H9 (cell line): ENCODE measurements at regions not wholly inside any gene's neighbourhood (a gene's known extent, or its start where the extent isn't known, plus 50 kb on each side); places are given as distances from the start of the nearest gene placed in this dataset.

Source experiments
- DNase-seq: peaks from one replicate; pipeline ENCODE4 v3.0.0-alpha.2; 2017
- H2AFZ ChIP-seq: one replicate; pipeline ENCODE4 v1.6.1; 2013; ENCODE audit warnings: mild to moderate bottlenecking, low read length, control low read depth, moderate library complexity
- H2AK5ac ChIP-seq: 2 replicates; pipeline ENCODE4 v1.6.1; 2013; ENCODE audit warnings: low read length, control low read depth, mixed read lengths; ENCODE audit not compliant: insufficient read length
- H2BK120ac ChIP-seq: one replicate; pipeline ENCODE4 v1.6.1; 2013; ENCODE audit warnings: low read depth, mild to moderate bottlenecking, low read length, control low read depth, inconsistent platforms; ENCODE audit not compliant: poor library complexity, severe bottlenecking
- H2BK12ac ChIP-seq: 2 replicates; pipeline ENCODE4 v1.6.1; 2013; ENCODE audit warnings: low read length, control low read depth, mixed read lengths, low read depth; ENCODE audit not compliant: insufficient read length
- H2BK15ac ChIP-seq: 2 replicates; pipeline ENCODE4 v1.6.1; 2013; ENCODE audit warnings: low read depth, low read length, control low read depth
- H2BK20ac ChIP-seq: one replicate; pipeline ENCODE4 v1.6.1; 2013; ENCODE audit warnings: low read depth, mild to moderate bottlenecking, low read length, control low read depth, inconsistent platforms; ENCODE audit not compliant: poor library complexity, severe bottlenecking
- H2BK5ac ChIP-seq: 2 replicates; pipeline ENCODE4 v1.6.1; 2013; ENCODE audit warnings: low read length, control low read depth, mixed read lengths; ENCODE audit not compliant: insufficient read length
- H3K14ac ChIP-seq: 2 replicates; pipeline ENCODE4 v1.6.1; 2013; ENCODE audit warnings: low read length, control low read depth; ENCODE audit not compliant: insufficient read depth
- H3K18ac ChIP-seq: 2 replicates; pipeline ENCODE4 v1.6.1; 2013; ENCODE audit warnings: low read depth, mild to moderate bottlenecking, mixed read lengths, low read length, control low read depth; ENCODE audit not compliant: insufficient read length
- H3K23ac ChIP-seq: 2 replicates; pipeline ENCODE4 v1.6.1; 2013; ENCODE audit warnings: low read length, control low read depth, mixed read lengths, low read depth; ENCODE audit not compliant: insufficient read length
- H3K23me2 ChIP-seq: 2 replicates; pipeline ENCODE4 v1.6.1; 2013; ENCODE audit warnings: low read depth, mild to moderate bottlenecking, mixed read lengths, low read length, control low read depth; ENCODE audit not compliant: insufficient read length, poor library complexity, severe bottlenecking
- H3K27ac ChIP-seq: 2 replicates; pipeline ENCODE4 v1.5.1; 2013; ENCODE audit warnings: low read length, control low read depth, mixed read lengths, low read depth; ENCODE audit not compliant: insufficient read length
- H3K27me3 ChIP-seq: 2 replicates; pipeline ENCODE4 v1.6.1; 2013; ENCODE audit warnings: low read length, control low read depth, inconsistent platforms; ENCODE audit not compliant: insufficient read depth
- H3K4ac ChIP-seq: 2 replicates; pipeline ENCODE4 v1.6.1; 2013; ENCODE audit warnings: low read depth, mild to moderate bottlenecking, control low read depth, inconsistent platforms, low read length, moderate library complexity
- H3K4me1 ChIP-seq: 2 replicates; pipeline ENCODE4 v1.6.1; 2013; ENCODE audit warnings: low read length, control low read depth, inconsistent platforms; ENCODE audit not compliant: insufficient read depth
- H3K4me2 ChIP-seq: 2 replicates; pipeline ENCODE4 v1.6.1; 2013; ENCODE audit warnings: low read length, control low read depth, mixed read lengths; ENCODE audit not compliant: insufficient read length, insufficient read depth
- H3K56ac ChIP-seq: 2 replicates; pipeline ENCODE4 v1.6.1; 2013; ENCODE audit warnings: low read depth, mild to moderate bottlenecking, mixed read lengths, low read length, control low read depth; ENCODE audit not compliant: insufficient read length
- H3K79me1 ChIP-seq: 2 replicates; pipeline ENCODE4 v1.6.1; 2013; ENCODE audit warnings: low read depth, mild to moderate bottlenecking, moderate library complexity, low read length, control low read depth, inconsistent platforms; ENCODE audit not compliant: insufficient read depth, poor library complexity, severe bottlenecking
- H3K79me2 ChIP-seq: 2 replicates; pipeline ENCODE4 v1.6.1; 2013; ENCODE audit warnings: low read length, control low read depth, inconsistent platforms; ENCODE audit not compliant: insufficient read depth
- H3K9ac ChIP-seq: 2 replicates; pipeline ENCODE4 v1.6.1; 2013; ENCODE audit warnings: low read length, control low read depth, mixed read lengths; ENCODE audit not compliant: insufficient read length; ENCODE audit errors: extremely low read depth
- H3K9me3 ChIP-seq: one replicate; pipeline ENCODE4 v1.6.1; 2013; ENCODE audit warnings: low read depth, low read length, inconsistent platforms; ENCODE audit not compliant: control insufficient read depth
- H3T11ph ChIP-seq: one replicate; pipeline ENCODE4 v1.6.1; 2013; ENCODE audit warnings: mild to moderate bottlenecking, low read length, control low read depth, inconsistent platforms
- H4K20me1 ChIP-seq: one replicate; pipeline ENCODE4 v1.6.1; 2013; ENCODE audit not compliant: control insufficient read depth, insufficient read length, insufficient read depth
- H4K5ac ChIP-seq: 2 replicates; pipeline ENCODE4 v1.6.1; 2013; ENCODE audit warnings: low read depth, mild to moderate bottlenecking, mixed read lengths, low read length, control low read depth; ENCODE audit not compliant: insufficient read length
- H4K8ac ChIP-seq: replicated peaks from 2 replicates; pipeline ENCODE4 v1.6.1; 2013; ENCODE audit warnings: low read length, control low read depth, mixed read lengths, low read depth; ENCODE audit not compliant: insufficient read length
- H4K91ac ChIP-seq: 2 replicates; pipeline ENCODE4 v1.6.1; 2013; ENCODE audit warnings: low read depth, mild to moderate bottlenecking, moderate library complexity, mixed read lengths, low read length, control low read depth; ENCODE audit not compliant: insufficient read length
- H3K27ac Mint-ChIP-seq, 3 experiments: 2 replicates in 2 of 3; 3 replicates in 1 of 3; pipeline ENCODE4 v1.8.0; 2020 to 2021; ENCODE audit warnings: mixed read lengths in 3 of 3, mild to moderate bottlenecking in 1 of 3, moderate library complexity in 1 of 3
- H3K27me3 Mint-ChIP-seq: 2 replicates; pipeline ENCODE4 v1.8.0; 2021; ENCODE audit warnings: low read depth, mild to moderate bottlenecking, moderate library complexity, mixed read lengths
- H3K36me3 Mint-ChIP-seq, 3 experiments: 2 replicates in 2 of 3; 3 replicates in 1 of 3; pipeline ENCODE4 v1.8.0; 2020 to 2021; ENCODE audit warnings: low read depth in 3 of 3, mixed read lengths in 3 of 3; ENCODE audit not compliant: insufficient read depth in 1 of 3
- H3K4me1 Mint-ChIP-seq, 2 experiments: 2 replicates each; pipeline ENCODE4 v1.8.0; 2020; ENCODE audit warnings: mixed read lengths in 2 of 2
- H3K4me3 Mint-ChIP-seq, 2 experiments: 2 replicates in 1 of 2; 3 replicates in 1 of 2; pipeline ENCODE4 v1.8.0; 2020 to 2021; ENCODE audit warnings: mild to moderate bottlenecking in 2 of 2, mixed read lengths in 2 of 2, moderate library complexity in 1 of 2
- H3K9me3 Mint-ChIP-seq, 2 experiments: 2 replicates in 1 of 2; 3 replicates in 1 of 2; pipeline ENCODE4 v1.8.0; 2020; ENCODE audit warnings: mild to moderate bottlenecking in 2 of 2, mixed read lengths in 2 of 2, moderate library complexity in 1 of 2
- CTCF ChIP-seq: fragments of 200-600 bp; sonication (generic); conservative IDR thresholded peaks from 3 replicates; pipeline ENCODE4 v1.8.0; 2021; ENCODE audit warnings: antibody characterized with exemption, mild to moderate bottlenecking
- WGBS: extraction: QIAGEN DNeasy Blood & Tissue Kit; methylation state at CpG from one replicate; pipeline ENCODE4 v1.1.7; 2013; ENCODE audit warnings: missing lambda C conversion rate, low lambda C conversion rate, mixed read lengths; ENCODE audit not compliant: insufficient read length; ENCODE audit errors: extremely low coverage; 5-methylcytosine and 5-hydroxymethylcytosine counted together

- Histone ChIP-seq H3K27ac (no peak overlapping the region), H3K14ac (no peak overlapping the region), H2AK5ac (no peak overlapping the region), H3K27me3 (no peaks in the 10 kb centered on the region), H4K8ac (no peak overlapping the region), H4K20me1 (no peaks in the 10 kb centered on the region), H2BK12ac (no peak overlapping the region), H4K5ac (no peak overlapping the region), H2BK5ac (no peak overlapping the region), H3K23me2 (no peaks in the 10 kb centered on the region), H3T11ph (no peak overlapping the region), H3K9me3 (no peaks in the 10 kb centered on the region), H3K79me1 (no peaks in the 10 kb centered on the region), H3K4me2 (no peak overlapping the region), H3K4me1 (no peaks in the 10 kb centered on the region), H4K91ac (no peak overlapping the region), H3K79me2 (no peaks in the 10 kb centered on the region), H3K18ac (no peak overlapping the region), H2AFZ (no peak overlapping the region), H2BK15ac (no peak overlapping the region), H2BK20ac (no peak overlapping the region), H3K4ac (no peak overlapping the region), H2BK120ac (no peak overlapping the region), H3K9ac (no peak overlapping the region), H3K23ac (no peak overlapping the region), H3K56ac (no peak overlapping the region)
- H3K4me1 Mint-ChIP-seq: no peaks in the 10 kb centered on the region
- H3K9me3 Mint-ChIP-seq: peaks cover 11 to 22% of the 10 kb centered on the region in 2 experiments; a peak in 4 of 5 replicates
- no peak overlapping the region for H3K4me3 Mint-ChIP-seq
- H3K27ac Mint-ChIP-seq: no peak overlapping the region
- peaks cover 0 to 4% (median 0%) of the 10 kb centered on the region in 3 experiments; a peak in 1 of 7 replicates for H3K36me3 Mint-ChIP-seq
- H3K27me3 Mint-ChIP-seq: no peaks in the 10 kb centered on the region; the same call in none of the 2 replicates
- TF ChIP-seq CTCF: no peak
- WGBS: no CpG with 5 or more reads among the region's 4 CpGs
- no peak for DNase-seq
Measured at GRCh38 chr20:60171738-60172137, 213.5 kb downstream of the CDH26 start.
